Endothelial cell of umbilical vein (primary cell): ENCODE measurements at regions not wholly inside any gene's neighbourhood (a gene's known extent, or its start where the extent isn't known, plus 50 kb on each side); places are given as distances from the start of the nearest gene placed in this dataset.

Source experiments
- CTCF ChIP-seq, 2 donors: IDR thresholded peaks; 1 replicate in 1 of 2; 2 replicates in 1 of 2; pipeline ENCODE4 v1.5.1; 2011; ENCODE audit warnings: low read length in 2 of 2, mild to moderate bottlenecking in 2 of 2, moderate library complexity in 2 of 2, control low read depth in 1 of 2, inconsistent platforms in 1 of 2, low read depth in 1 of 2; ENCODE audit not compliant: insufficient read depth in 1 of 2; ENCODE audit errors: extremely low read depth in 1 of 2
- MAX ChIP-seq: IDR thresholded peaks from 2 replicates; pipeline ENCODE4 v1.6.1; 2011; ENCODE audit not compliant: insufficient read depth, insufficient read length
- MYC ChIP-seq: IDR thresholded peaks from one replicate; pipeline ENCODE4 v1.6.1; 2011; ENCODE audit warnings: mild to moderate bottlenecking, low read depth, low read length

- no peak for TF ChIP-seq CTCF (IDR thresholded peaks at IDR 0.05; ENCODE audit: extremely low read depth in 1 of 2, insufficient read depth in 1 of 2, low read depth in 1 of 2, low read length in 2 of 2)
- no peak for TF ChIP-seq MAX
- no peak for TF ChIP-seq MYC
Observed at GRCh38 chr5:133775584-133776304, 163.4 kb upstream of the FSTL4 start.
